Glutamatergic neuron (in vitro differentiated cells): ENCODE measurements at regions not wholly inside any gene's neighbourhood (a gene's known extent, or its start where the extent isn't known, plus 50 kb on each side); places are given as distances from the start of the nearest gene placed in this dataset.

Experiments
- DNase-seq: peaks from one replicate; pipeline ENCODE4 v3.0.0; 2022
- H3K27ac Mint-ChIP-seq: one replicate; pipeline ENCODE4 v1.8.0; 2020; ENCODE audit warnings: mild to moderate bottlenecking, mixed read lengths, inconsistent platforms; ENCODE audit not compliant: unreplicated experiment
- H3K27me3 Mint-ChIP-seq: one replicate; pipeline ENCODE4 v1.8.0; 2020; ENCODE audit warnings: mild to moderate bottlenecking, moderate library complexity, mixed read lengths, inconsistent platforms; ENCODE audit not compliant: unreplicated experiment
- H3K36me3 Mint-ChIP-seq: one replicate; pipeline ENCODE4 v1.8.0; 2020; ENCODE audit warnings: mild to moderate bottlenecking, mixed read lengths, inconsistent platforms; ENCODE audit not compliant: unreplicated experiment
- H3K4me1 Mint-ChIP-seq: one replicate; pipeline ENCODE4 v1.8.0; 2020; ENCODE audit warnings: mild to moderate bottlenecking, low read depth, mixed read lengths, inconsistent platforms; ENCODE audit not compliant: unreplicated experiment
- H3K4me3 Mint-ChIP-seq: one replicate; pipeline ENCODE4 v1.8.0; 2020; ENCODE audit warnings: mild to moderate bottlenecking, mixed read lengths, inconsistent platforms; ENCODE audit not compliant: unreplicated experiment
- H3K9me3 Mint-ChIP-seq: one replicate; pipeline ENCODE4 v1.8.0; 2020; ENCODE audit warnings: mild to moderate bottlenecking, moderate library complexity, mixed read lengths, inconsistent platforms; ENCODE audit not compliant: unreplicated experiment
- TF ChIP-seq, protein P1 (sequence below): fragments of 200-600 bp; sonication (generic); IDR thresholded peaks from one replicate; pipeline ENCODE4 v1.5.0; 2021; ENCODE audit not compliant: partially characterized antibody, unreplicated experiment

DNA sequence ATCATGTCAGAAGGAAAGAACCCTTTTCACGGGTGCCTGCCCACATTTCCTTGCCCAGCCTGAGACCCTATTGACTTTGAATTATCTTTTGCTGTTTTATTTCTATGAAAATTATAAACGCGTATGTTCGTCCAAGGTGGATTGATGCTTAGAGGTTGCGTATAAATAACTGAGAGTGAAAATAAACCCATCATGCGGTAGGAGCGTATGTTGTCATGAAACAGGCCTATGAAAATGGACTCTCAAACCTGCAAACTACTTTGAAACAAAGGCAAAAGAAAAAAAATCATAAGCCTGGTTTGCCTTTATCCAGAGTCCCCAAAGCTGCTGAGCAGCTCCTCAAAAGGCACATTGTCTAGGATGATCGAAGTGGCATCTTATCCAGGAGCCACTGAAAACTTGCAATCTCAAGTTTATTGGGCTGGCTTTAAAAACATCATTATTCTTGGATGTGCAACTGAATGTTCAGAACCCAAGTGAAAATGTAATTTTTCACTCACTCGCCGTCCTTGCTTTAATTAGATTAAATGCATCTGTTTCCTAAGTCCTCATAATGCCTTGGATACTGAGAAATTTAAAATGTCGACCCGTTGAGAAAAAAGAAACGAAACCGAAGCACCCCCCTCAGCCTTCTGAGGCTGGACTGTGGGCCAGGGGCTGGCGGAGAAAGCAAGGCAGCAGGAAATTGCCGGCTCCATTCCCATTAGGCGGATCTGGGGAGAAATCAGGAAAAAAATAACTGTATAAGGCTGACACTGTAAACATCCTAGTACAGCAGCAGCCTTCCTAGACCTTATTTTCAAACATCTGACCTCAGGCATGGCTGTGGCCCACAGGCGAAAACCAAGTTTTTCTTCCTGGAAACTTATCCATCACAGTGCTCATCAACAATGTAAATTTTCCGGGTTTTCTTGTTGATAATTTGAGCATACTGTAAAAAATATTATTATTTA, 82.9 kb upstream of the PPARA start:
- H3K36me3 Mint-ChIP-seq: peaks cover 2% of the 10 kb centered on the region
- H3K27ac Mint-ChIP-seq: no peak overlapping the region
- H3K4me3 Mint-ChIP-seq: no peak overlapping the region
- TF ChIP-seq, protein P1, sequence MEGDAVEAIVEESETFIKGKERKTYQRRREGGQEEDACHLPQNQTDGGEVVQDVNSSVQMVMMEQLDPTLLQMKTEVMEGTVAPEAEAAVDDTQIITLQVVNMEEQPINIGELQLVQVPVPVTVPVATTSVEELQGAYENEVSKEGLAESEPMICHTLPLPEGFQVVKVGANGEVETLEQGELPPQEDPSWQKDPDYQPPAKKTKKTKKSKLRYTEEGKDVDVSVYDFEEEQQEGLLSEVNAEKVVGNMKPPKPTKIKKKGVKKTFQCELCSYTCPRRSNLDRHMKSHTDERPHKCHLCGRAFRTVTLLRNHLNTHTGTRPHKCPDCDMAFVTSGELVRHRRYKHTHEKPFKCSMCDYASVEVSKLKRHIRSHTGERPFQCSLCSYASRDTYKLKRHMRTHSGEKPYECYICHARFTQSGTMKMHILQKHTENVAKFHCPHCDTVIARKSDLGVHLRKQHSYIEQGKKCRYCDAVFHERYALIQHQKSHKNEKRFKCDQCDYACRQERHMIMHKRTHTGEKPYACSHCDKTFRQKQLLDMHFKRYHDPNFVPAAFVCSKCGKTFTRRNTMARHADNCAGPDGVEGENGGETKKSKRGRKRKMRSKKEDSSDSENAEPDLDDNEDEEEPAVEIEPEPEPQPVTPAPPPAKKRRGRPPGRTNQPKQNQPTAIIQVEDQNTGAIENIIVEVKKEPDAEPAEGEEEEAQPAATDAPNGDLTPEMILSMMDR: no peak
- no peaks in the 10 kb centered on the region for H3K4me1 Mint-ChIP-seq
- peaks cover 15% of the 10 kb centered on the region for H3K27me3 Mint-ChIP-seq
- no peaks in the 10 kb centered on the region for H3K9me3 Mint-ChIP-seq
- peak; percentile 9 for DNase-seq

DNA sequence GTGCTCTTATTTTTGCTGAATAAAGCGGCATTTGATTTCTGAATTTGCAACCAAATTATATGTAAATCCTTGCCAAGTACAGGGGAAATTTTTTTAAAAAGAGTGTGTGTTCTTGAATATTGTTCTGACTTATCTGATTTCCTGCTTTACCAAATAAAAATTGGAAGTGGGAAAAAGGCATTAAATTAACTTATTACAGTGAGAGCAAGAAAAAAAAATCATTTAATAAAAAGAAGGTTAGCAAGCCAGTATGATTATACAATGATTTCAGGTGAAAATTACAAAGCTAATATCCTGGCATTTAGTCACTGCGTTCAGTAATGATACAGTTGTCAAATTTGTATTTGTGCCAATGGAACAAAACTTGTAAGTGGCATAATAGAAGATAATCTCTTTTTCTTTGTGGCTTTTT, 82.1 kb upstream of the PPARA start:
- no peak overlapping the region for H3K27ac Mint-ChIP-seq
- no peak for DNase-seq
- H3K27me3 Mint-ChIP-seq: peaks cover 17% of the 10 kb centered on the region

GRCh38 chr22:46068593-46069491, 81.5 kb upstream of the PPARA start:
- no peak overlapping the region for H3K27ac Mint-ChIP-seq
- peaks cover 14% of the 10 kb centered on the region for H3K27me3 Mint-ChIP-seq
- H3K36me3 Mint-ChIP-seq: no peaks in the 10 kb centered on the region
- TF ChIP-seq, protein P1: no peak
- peaks cover 1% of the 10 kb centered on the region for H3K4me1 Mint-ChIP-seq
- DNase-seq: peak; percentile 7
- H3K4me3 Mint-ChIP-seq: no peak overlapping the region
- H3K9me3 Mint-ChIP-seq: peaks cover 6% of the 10 kb centered on the region

More for the DNA sequence above, 82.1 kb upstream of the PPARA start:
- TF ChIP-seq, protein P1: no peak
- Mint-ChIP-seq H3K9me3 (peaks cover 6% of the 10 kb centered on the region), H3K36me3 (no peaks in the 10 kb centered on the region), H3K4me1 (peaks cover 1% of the 10 kb centered on the region), H3K4me3 (no peak overlapping the region)

- TF ChIP-seq, protein P1: no peak
- Mint-ChIP-seq H3K4me3 (no peak overlapping the region), H3K9me3 (peaks cover 6% of the 10 kb centered on the region), H3K27me3 (peaks cover 13% of the 10 kb centered on the region), H3K27ac (no peak overlapping the region), H3K4me1 (peaks cover 1% of the 10 kb centered on the region), H3K36me3 (no peaks in the 10 kb centered on the region)
- peak; percentile 24 for DNase-seq
Measured at GRCh38 chr22:46069521-46070214, 80.7 kb upstream of the PPARA start.
